HCEC 1CT (cell line): ENCODE measurements at regions not wholly inside any gene's neighbourhood (a gene's known extent, or its start where the extent isn't known, plus 50 kb on each side); places are given as distances from the start of the nearest gene placed in this dataset.

ENCODE experiments used
- DNase-seq: peaks from one replicate; pipeline ENCODE4 v3.0.0-alpha.2; 2017

DNA sequence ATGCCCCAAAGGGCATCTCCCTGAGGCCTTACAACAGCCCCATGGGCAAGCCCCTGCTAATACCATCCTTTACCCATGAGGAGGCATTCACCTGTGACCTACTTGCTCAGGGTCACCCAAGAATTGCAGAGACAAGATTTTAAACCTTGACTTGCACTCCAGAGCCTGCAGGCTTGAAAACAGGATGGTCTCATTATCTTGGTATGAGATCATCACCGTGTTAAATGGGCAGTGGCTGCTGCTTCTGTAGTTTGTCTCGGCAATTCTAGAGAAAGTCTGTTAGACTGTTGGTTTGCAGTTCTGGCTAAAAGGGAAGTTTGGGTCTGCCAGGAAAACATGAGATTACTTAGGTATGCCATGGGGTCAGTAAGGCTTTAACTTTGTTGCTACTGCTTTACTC lies 698.9 kb downstream of the GALR1 start:
- no peak for DNase-seq

GRCh38 chr18:77949355-77949973 lies 699.8 kb downstream of the GALR1 start:
- DNase-seq, result no peak

GRCh38 chr18:77959248-77959647 lies 709.6 kb downstream of the GALR1 start:
- no peak for DNase-seq

DNA sequence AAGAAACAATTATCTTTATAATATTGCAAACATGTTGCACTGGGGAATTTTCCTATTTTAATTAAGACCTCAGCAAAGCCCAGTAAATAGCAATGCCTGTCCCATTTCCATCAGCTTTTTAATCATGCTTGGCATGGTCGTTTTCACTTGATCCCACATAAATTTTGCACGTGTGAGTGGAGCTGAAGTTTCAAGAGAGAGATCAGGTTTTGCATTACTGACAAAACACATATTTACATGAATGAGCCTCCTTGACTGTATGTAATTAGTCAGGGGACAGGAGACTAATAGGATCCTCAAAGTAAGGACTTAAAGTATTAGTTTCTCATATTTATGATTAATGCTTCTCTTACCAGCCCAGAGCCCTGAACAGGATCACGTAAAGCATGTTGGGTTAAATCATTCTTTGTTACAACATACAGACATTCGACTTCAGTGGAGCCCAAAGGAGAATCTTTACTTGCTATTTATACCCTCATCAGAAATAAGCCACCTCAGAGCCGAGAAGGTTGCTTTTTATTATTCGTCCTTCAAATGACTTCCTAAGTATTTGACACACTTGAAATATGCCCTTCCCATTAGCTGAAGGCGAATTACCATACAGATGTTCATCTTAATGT lies 711.3 kb downstream of the GALR1 start:
- DNase-seq, result no peak

GRCh38 chr18:77967071-77967470 lies 717.4 kb downstream of the GALR1 start:
- no peak for DNase-seq

DNA sequence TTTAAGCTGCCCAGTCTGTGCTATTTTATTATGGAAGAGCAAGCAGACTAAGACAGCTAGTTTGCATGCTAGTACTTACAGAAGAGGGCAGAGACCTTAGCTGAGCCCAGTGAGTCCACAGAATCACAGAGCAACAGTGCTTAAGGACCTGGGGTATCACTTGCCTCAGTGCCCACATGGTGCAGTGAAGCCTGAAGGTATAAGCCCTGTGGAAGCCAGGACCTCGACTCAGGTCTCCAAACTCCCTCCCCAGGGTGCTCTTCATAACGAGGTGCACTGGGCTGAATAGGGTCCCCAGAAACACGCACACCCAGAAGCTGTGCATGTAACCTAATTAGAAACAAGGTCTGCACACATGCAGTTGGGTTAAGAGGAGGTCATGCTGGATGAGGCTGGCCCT lies 718.1 kb downstream of the GALR1 start:
- DNase-seq, result no peak

- no peak for DNase-seq
Measured at GRCh38 chr18:77969972-77970371, 720.3 kb downstream of the GALR1 start.

DNA sequence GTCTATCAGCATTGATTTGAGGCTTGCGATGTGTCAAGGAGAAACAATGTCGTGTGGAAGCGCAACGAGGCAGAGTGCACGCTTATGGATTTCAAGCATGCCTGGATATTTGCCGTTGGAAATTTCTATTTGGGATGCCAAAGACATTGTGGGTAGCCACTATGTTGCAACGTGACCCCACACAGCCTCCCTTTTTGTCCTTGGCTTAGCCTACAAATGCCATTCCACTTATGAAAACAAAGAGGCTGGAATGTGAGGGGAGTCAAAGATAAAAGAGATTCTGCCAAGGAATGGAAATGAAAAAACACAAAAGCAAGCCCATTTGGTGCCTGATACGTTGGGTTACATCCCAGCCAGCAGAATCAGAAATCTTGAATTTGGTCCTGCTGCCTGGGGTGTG lies 721.2 kb downstream of the GALR1 start:
- DNase-seq, result no peak

GRCh38 chr18:77973745-77974144 lies 724.1 kb downstream of the GALR1 start:
- DNase-seq, result no peak

DNA sequence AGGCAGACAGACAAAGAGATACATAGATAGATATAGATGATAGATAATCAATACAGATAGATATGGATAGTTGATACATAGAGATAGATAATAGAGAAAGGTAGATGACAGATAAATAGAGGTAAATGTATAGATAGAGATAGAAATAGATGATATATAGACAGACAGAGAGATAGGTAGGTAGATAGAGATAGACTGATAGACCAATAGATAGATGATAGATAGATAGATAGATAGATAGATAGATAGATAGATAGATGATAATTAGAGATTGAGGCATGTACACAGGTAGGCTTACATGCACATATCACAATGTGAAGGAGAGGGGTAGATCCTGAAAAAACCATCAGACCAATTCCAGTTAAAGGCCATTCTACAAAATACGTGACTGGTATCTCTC lies 724.7 kb downstream of the GALR1 start:
- no peak for DNase-seq

GRCh38 chr18:77977331-77977730 lies 727.7 kb downstream of the GALR1 start:
- DNase-seq, result no peak

- no peak for DNase-seq
Measured at GRCh38 chr18:77980275-77980674, 730.6 kb downstream of the GALR1 start.

- DNase-seq, result no peak
Measured at GRCh38 chr18:77981874-77982273, 732.2 kb downstream of the GALR1 start.

DNA sequence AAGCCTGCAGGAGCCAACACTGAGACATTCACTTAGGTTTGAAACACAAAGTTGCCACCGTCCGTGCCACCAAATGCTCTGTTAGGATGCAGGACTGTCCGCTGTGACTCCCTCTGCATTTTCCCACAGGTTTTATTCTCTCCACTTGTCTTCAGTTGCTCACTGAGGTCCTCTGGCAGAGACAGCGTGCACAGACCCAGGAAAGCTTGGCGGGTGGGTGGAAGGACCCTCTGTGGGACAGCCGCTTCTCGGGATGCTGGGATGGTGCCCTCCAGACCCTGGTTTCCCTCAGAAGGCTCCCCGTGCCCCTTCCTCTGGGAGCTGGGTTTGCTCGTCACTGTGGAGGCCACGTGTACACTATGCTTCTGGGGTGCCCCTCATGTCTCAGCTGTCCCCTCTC lies 733.6 kb downstream of the GALR1 start:
- no peak for DNase-seq

DNA sequence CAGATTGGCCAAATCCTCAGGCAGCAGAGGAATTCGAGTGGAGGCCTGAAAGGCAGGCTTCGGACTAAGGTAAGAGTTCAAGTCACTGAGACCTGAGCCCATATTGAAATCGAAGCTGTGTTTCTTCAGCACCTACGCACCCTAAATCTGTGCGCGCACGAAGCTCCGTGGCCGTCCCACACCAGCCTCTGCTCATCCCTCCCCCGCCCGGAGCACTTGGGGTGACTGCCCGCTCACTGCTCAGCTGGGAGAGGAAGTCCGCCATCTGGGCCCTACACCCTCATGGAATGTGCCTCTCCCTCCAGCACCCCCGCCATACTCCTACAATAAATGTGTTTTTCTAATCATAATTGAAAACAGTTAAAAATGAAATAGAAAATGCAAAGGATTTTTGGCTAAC lies 734.5 kb downstream of the GALR1 start:
- DNase-seq, result no peak

DNA sequence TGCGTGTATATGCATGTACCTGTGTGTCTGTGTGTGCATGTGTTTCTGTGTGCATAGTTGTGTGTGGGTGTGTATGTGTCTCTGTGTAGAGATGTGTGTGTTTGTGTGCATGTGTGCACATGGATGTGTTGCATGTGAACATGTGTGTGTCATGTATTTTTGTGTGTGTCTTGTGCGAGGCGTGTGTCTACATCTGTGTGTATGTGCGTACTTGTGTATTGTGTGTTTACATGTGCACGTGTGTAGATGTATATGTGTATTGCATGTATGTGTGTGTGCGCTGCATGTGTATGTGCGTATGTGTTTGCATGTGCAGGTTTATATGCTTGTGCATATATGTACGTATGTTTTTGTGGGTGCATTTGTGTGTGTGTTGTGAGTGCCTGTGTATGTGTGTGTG lies 735.2 kb downstream of the GALR1 start:
- no peak for DNase-seq

DNA sequence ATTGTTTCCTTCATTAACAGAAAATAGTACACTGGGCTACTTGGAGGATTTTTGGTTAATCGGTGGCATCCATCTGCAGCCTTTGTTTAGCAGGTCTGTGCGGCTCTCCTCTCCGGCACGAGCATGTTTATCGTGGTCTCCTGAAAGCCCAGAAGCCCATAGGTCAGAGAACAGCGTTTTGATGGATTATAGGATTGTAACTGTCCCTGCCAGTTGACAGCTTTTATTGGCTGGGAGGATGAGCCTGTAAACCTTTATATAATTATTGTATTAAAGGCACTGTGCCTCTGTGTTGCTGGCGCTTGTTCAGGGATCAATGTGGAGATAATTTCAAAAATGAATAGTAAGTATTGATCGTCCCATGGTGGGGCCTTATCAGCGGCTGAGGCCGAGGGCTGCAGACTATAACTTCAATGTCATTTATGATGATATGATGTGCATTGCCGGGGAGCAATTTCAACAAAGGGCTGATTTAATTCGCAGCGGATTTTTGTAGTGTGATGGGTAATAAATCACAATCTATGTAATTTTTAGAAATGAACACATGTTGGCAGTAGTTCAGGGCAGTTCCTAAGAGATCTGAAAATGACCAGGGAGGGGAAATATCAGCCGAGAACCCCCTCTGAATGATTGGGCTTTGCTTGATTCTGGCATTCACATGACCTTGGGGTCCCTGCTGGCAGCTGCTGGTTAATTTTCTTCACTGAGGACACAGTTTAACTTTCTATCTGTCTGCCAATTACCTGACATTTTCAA lies 736.1 kb downstream of the GALR1 start:
- DNase-seq, result no peak

- no peak for DNase-seq
Measured at GRCh38 chr18:77990131-77990530, 740.5 kb downstream of the GALR1 start.

DNA sequence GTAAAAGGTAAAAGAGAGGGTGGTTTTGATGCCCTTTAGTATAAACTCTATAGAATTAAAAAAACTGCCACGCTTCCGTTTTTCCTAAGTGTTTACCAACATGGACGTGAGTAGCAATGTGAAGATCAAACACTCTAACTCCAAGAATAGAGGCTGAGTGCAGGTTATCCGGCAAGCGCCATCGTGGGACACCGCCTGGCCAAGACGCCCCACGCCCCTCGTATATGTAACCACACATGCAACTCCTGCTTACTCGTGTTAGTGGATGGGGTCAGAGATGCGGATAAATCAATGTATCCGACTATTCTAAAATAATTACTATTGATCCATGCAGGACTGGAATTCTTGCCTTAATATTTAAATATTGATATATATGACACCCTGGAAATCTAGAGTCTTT lies 741.3 kb downstream of the GALR1 start:
- no peak for DNase-seq

DNA sequence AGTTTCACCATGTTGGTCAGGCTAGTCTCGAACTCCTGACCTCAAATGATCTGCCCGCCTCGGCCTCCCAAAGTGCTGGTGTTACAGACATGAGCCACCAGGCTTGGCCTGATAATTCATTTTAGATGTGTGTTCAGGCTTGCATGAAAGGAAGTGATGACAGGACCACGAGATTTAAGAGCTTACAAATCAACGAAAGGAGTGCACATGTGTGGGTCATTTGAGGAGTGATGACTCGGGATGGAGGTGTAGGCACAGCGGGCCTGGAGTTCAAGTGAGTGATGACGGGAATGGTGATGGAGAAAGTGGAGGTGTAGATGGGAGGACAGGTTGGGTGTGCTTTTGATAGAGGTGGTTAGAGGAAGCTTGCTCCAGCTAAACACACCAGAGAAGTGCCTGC lies 742.4 kb downstream of the GALR1 start:
- no peak for DNase-seq

- no peak for DNase-seq
Measured at GRCh38 chr18:77993188-77993981, 743.7 kb downstream of the GALR1 start.

- no peak for DNase-seq
Measured at GRCh38 chr18:77995593-77995992, 745.9 kb downstream of the GALR1 start.

DNA sequence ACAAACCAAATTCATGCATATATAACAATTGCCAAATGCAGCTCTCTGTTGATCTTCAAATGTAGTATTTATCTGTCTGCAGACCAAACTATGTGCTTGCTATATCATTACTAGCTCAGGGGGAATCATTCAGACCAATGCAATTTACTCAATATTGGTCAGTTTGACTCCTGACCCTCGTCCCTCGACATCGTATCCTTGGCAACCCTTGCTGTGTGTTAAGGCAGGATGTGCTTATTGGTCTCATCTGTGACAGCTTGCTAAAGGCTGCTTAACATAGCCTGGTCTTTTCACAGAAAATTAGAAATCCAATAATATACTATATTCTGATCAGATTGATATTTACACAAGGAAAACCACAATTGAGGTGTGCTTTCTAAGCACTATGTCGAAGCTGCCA lies 747.1 kb downstream of the GALR1 start:
- DNase-seq, result no peak

DNA sequence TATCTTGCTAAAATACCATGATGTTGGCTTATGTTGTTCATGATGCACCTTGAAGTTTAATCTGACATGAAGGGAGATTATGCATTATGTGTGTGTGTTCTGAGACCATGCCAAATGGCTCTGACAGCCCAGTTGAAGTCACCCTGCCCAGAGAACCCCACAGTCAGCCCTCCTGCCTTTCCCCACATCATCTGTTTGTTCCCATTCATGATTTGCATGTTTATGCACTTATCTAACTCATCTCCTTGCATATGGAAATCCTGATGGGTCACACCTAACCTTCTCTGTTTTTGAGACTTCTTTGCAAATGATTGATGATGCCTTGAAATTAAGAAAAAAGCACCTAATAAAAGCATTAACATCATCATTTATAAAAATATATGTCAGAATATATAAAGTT lies 752.2 kb downstream of the GALR1 start:
- no peak for DNase-seq
